ENCODE measurements at regions not wholly inside any gene's neighbourhood (a gene's known extent, or its start where the extent isn't known, plus 50 kb on each side); places are given as distances from the start of the nearest gene placed in this dataset.

- no peak for TF ChIP-seq MAFK (IDR thresholded peaks at IDR 0.05; ENCODE audit: low read length)
- TF ChIP-seq CTCF (IDR thresholded peaks at IDR 0.05 in 2 of 3, conservative IDR thresholded peaks at IDR 0.05 in 1 of 3; ENCODE audit: insufficient read depth in 2 of 3, low read depth in 1 of 3, low read length in 3 of 3): no peak
- TF ChIP-seq CHCHD3 (CRISPR knock-in tag; IDR thresholded peaks at IDR 0.05): no peak
- no peak for TF ChIP-seq RBBP5 (IDR thresholded peaks at IDR 0.05; ENCODE audit: borderline replicate concordance, insufficient read depth, low read length, poor library complexity, severe bottlenecking)
- TF ChIP-seq SFPQ (IDR thresholded peaks at IDR 0.05; ENCODE audit: low read depth, low read length): no peak
Measured at GRCh38 chr1:119254067-119254720, 113.7 kb upstream of the WARS2 start.
